Aorta (tissue), 5 donors: ENCODE measurements at regions not wholly inside any gene's neighbourhood (a gene's known extent, or its start where the extent isn't known, plus 50 kb on each side); places are given as distances from the start of the nearest gene placed in this dataset.

Experiments
- ATAC-seq: fragments of 200-7000 bp; cut with Tn5 transposase; one replicate; pipeline ENCODE4 v1.9.1; 2022; ENCODE audit warnings: moderate library complexity; ENCODE audit not compliant: low FRiP score
- DNase-seq, 2 donors: peaks; one replicate each; pipeline ENCODE4 v3.0.0-alpha.2; 2020
- H3K27ac ChIP-seq, 2 donors: one replicate each; pipeline ENCODE4 v1.5.1; 2013; ENCODE audit warnings: low read length in 2 of 2, mild to moderate bottlenecking in 2 of 2, moderate library complexity in 2 of 2, control low read depth in 1 of 2, inconsistent platforms in 1 of 2, low read depth in 1 of 2
- H3K27me3 ChIP-seq, 2 donors: one replicate each; pipeline ENCODE4 v1.6.1; 2013; ENCODE audit warnings: control low read depth in 1 of 2, low read length in 1 of 2, mild to moderate bottlenecking in 1 of 2, moderate library complexity in 1 of 2; ENCODE audit not compliant: insufficient read depth in 2 of 2, control insufficient read depth in 1 of 2
- H3K36me3 ChIP-seq, 2 donors: one replicate each; pipeline ENCODE4 v1.6.1; 2013; ENCODE audit warnings: control low read depth in 1 of 2, low read length in 1 of 2, mild to moderate bottlenecking in 1 of 2; ENCODE audit not compliant: insufficient read depth in 2 of 2, control insufficient read depth in 1 of 2
- H3K4me1 ChIP-seq, 2 donors: one replicate each; pipeline ENCODE4 v1.6.1; 2013; ENCODE audit warnings: low read length in 2 of 2, control low read depth in 1 of 2, mild to moderate bottlenecking in 1 of 2, moderate library complexity in 1 of 2; ENCODE audit not compliant: insufficient read depth in 2 of 2, control insufficient read depth in 1 of 2
- H3K4me3 ChIP-seq, 2 donors: one replicate each; pipeline ENCODE4 v1.5.1; 2013; ENCODE audit warnings: low read length in 2 of 2, control low read depth in 1 of 2, mild to moderate bottlenecking in 1 of 2
- H3K9me3 ChIP-seq: one replicate; pipeline ENCODE4 v1.6.1; 2013; ENCODE audit warnings: mild to moderate bottlenecking, low read length; ENCODE audit not compliant: control insufficient read depth
- WGBS, 2 donors: extraction: QIAGEN DNeasy Blood & Tissue Kit; methylation state at CpG; one replicate each; pipeline ENCODE4 v1.1.7; 2013; 5-methylcytosine and 5-hydroxymethylcytosine counted together
- intact Hi-C, 2 donors: fragments of 100-400 bp; cut with DNase I; formaldehyde crosslinking; loops; one replicate each; pipeline versions ENCODE4 v1.14.2 to v1.15.0; 2022
- donor health status: healthy with polysubstance abuse.
- donor health status: Bipolar disorder and iron deficiency.
- donor health status: DM: no; HTN: no; CAD: no.
- donor health status: DM: no; HTN: no; CAD: no.
- donor health status: DM: yes; HTN: yes; CAD: no.

- Histone ChIP-seq H3K27me3 (no peaks in the 10 kb centered on the region), H3K4me1 (peaks cover 0 to 4% of the 10 kb centered on the region in 2 donors), H3K4me3 (no peak overlapping the region), H3K27ac (no peak overlapping the region), H3K9me3 (no peaks in the 10 kb centered on the region), H3K36me3 (peaks cover 2 to 4% of the 10 kb centered on the region in 2 donors)
- DNase-seq: no peak
- intact Hi-C loops: no loop called here
- no peak for ATAC-seq
- WGBS, 2 donors: 88 to 95% methylated on average over 6 of the region's 6 CpGs
These were observed 243.5 kb upstream of the ROPN1 start for GRCh38 chr3:124235446-124235845.

DNA sequence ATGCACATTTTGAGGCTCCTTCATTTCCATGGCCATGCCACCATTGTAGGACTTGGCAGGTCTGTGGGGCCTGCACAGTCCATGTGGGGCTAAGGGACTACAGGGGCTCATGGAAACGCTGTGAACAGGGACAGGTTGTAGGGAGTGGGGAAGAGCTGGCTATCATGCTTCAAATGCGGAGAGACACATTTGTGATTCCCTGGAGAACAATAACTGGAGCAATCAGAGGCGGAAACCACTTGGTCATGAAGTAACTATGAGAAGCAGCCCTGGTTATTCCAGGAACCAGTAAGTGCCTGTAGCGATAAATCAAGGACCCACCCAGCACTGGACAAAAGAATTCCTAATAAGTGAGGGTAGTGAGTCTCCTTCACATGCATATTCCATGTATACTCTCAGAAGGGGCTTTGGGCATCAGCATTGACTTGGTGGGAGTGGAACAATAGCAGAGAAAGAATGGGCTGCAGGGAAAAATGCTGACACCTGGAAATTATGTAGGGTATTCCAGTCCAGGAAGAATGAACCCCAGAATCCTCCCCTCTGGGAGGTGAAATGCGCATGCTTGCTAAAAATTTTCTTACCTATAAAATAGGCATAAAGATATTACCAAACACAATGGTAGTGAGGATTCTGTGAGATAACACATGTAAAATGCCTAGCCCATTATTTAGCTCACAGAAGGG is 251.4 kb upstream of the ROPN1 start:
- Histone ChIP-seq H3K4me1 (peaks cover 1 to 8% of the 10 kb centered on the region in 2 donors), H3K9me3 (no peaks in the 10 kb centered on the region), H3K36me3 (peaks cover 4 to 6% of the 10 kb centered on the region in 2 donors), H3K4me3 (no peak overlapping the region), H3K27me3 (no peaks in the 10 kb centered on the region), H3K27ac (peak overlapping the region in 1 of 2 donors; percentile 32)
- WGBS, 2 donors: 94 to 97% methylated on average over 5 of the region's 5 CpGs
- DNase-seq (no peak), ATAC-seq (no peak)
- intact Hi-C loops: no loop called here

- DNase-seq: no peak
- peak overlapping the region; percentile 43 to 64 for H3K27ac ChIP-seq
- no peaks in the 10 kb centered on the region for H3K27me3 ChIP-seq
- no peaks in the 10 kb centered on the region for H3K9me3 ChIP-seq
- H3K4me1 ChIP-seq: peaks cover 0 to 12% of the 10 kb centered on the region in 2 donors
- no peak overlapping the region for H3K4me3 ChIP-seq
- peaks cover 0 to 4% of the 10 kb centered on the region in 2 donors for H3K36me3 ChIP-seq
- no peak for ATAC-seq
- intact Hi-C loops: loop anchor here in 1 of 2 donors (5.0 kb wide), 1 partner anchor 36 kb away; no protein-coding TSS in a partner anchor
- WGBS, 2 donors: 0 to 14% methylated on average over 1 of the region's 1 CpG
These were observed 254.5 kb upstream of the ROPN1 start for GRCh38 chr3:124246376-124246775.

DNA sequence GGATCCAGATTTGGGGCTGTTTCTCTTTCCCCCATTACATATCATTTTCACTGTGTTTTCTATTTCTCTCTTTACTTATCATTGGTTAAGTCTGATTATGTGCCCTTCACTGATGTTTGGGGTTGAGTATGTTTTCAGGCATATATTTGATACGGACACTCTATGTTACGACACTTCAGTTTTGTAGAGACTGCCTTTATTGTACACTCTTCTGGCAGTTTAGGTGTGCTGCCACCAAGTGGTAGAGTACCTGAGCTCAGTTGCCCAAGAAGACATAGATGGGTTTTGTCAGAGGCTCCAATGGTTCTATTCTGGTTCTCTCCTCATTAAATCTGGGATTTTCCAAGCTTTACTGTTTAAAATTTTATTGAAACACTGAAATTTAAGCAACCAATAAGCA is 255.0 kb upstream of the ROPN1 start:
- peak overlapping the region; percentile 58 to 70 for H3K27ac ChIP-seq

DNA sequence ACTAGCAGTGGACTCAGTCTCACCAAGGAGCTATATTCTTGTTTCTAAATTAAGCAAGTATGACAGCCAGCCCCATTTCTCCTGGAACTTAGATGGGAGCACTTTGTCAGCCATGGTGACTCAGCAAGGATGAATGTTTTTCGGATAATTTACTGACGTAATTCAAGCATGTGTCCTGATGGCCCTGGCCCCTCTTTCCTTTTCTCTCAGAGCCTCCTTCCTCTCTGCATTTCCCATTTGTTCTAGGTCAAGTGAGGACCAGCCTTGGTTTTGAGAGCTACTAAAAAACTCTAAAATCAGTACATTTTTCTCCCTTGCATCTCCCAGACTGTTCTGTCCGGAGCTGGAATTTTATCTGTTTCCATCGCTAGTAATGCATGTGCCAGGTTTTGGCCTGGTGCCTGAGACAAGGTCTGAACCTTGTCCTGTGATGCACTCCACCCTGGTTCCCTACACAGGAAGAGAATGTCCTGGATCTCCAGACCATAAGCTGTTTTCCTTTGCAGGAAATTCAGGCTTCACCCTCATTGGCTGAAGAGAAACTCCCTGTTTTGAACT is 256.6 kb upstream of the ROPN1 start:
- WGBS, 2 donors: 1 to 2% methylated on average over 4 of the region's 4 CpGs
- intact Hi-C loops: loop anchor here in 1 of 2 donors (5.0 kb wide), 1 partner anchor 34 kb away; no protein-coding TSS in a partner anchor

More for the DNA sequence above, 255.0 kb upstream of the ROPN1 start:
- DNase-seq (no peak), ATAC-seq (no peak)
- Histone ChIP-seq H3K36me3 (peaks cover 0 to 4% of the 10 kb centered on the region in 2 donors), H3K9me3 (no peaks in the 10 kb centered on the region), H3K4me3 (no peak overlapping the region), H3K4me1 (peaks cover 0 to 12% of the 10 kb centered on the region in 2 donors), H3K27me3 (no peaks in the 10 kb centered on the region)
- intact Hi-C loops: loop anchor here in 1 of 2 donors (5.0 kb wide), 1 partner anchor 35 kb away; no protein-coding TSS in a partner anchor
- 80 to 86% methylated on average over 2 of the region's 2 CpGs for WGBS, 2 donors

DNA sequence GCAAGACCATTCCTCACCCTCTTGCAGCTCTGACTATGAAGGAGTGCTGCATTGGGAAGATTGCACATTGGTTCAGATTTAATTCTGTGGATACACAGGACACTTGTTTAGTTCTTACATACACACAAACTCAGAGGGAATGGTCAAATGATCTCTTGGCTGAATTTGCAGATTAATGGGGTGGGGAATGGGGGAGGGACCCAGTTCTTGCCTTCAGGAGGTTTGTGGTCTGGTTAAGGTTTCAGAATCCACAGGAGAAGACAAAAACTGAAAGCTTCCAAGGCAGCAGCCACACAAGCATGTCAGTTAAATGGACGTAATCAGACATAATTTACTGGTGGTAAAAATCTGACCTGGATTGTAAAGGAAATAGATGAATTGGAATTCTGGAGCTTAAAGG is 257.1 kb upstream of the ROPN1 start:
- intact Hi-C loops: loop anchor here in 1 of 2 donors (5.0 kb wide), 1 partner anchor 33 kb away; no protein-coding TSS in a partner anchor
- Histone ChIP-seq H3K36me3 (no peaks in the 10 kb centered on the region), H3K27me3 (no peaks in the 10 kb centered on the region), H3K4me1 (peaks cover 0 to 12% of the 10 kb centered on the region in 2 donors), H3K27ac (peak overlapping the region; percentile 32 to 93), H3K4me3 (no peak overlapping the region), H3K9me3 (no peaks in the 10 kb centered on the region)
- ATAC-seq: no peak
- 86 to 89% methylated on average over 1 of the region's 1 CpG for WGBS, 2 donors
- DNase-seq: no peak

More for the DNA sequence above, 256.6 kb upstream of the ROPN1 start:
- ATAC-seq (peak; percentile 84), DNase-seq (peak in 1 of 2 donors; percentile 62)
- Histone ChIP-seq H3K4me3 (no peak overlapping the region), H3K4me1 (peaks cover 0 to 12% of the 10 kb centered on the region in 2 donors), H3K27ac (peak overlapping the region; percentile 91 to 93), H3K9me3 (no peaks in the 10 kb centered on the region), H3K36me3 (no peaks in the 10 kb centered on the region), H3K27me3 (no peaks in the 10 kb centered on the region)

DNA sequence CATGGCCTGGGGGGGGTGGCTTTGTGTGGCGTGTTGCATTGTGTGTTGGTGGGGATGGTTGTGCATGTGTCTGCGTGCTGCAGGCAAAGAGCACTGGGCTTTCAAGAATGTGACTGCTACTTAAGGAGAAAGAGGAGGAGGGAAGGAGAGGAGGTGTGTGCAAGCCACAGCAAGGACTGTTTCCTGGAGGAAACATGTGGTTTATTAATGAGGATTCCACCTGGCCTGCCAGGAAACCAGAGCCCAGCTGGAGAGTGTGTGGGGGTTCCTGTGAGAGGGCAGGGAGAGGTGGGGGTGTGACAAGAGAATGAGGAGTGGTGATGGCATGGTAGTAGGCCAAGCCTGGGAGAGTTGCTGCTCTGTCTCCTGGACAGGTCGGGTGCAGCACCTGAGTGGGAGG is 258.1 kb upstream of the ROPN1 start:
- no peak overlapping the region for H3K4me3 ChIP-seq
- peak overlapping the region in 1 of 2 donors; percentile 93 for H3K27ac ChIP-seq
- H3K36me3 ChIP-seq: no peaks in the 10 kb centered on the region
- ATAC-seq (no peak), DNase-seq (no peak)
- WGBS, 2 donors: 91 to 97% methylated on average over 3 of the region's 3 CpGs
- no peaks in the 10 kb centered on the region for H3K9me3 ChIP-seq
- no peaks in the 10 kb centered on the region for H3K27me3 ChIP-seq
- intact Hi-C loops: no loop called here
- peaks cover 0 to 12% of the 10 kb centered on the region in 2 donors for H3K4me1 ChIP-seq

- peaks cover 2 to 13% of the 10 kb centered on the region in 2 donors for H3K4me1 ChIP-seq
- ATAC-seq: no peak
- no peak overlapping the region for H3K4me3 ChIP-seq
- no peak for DNase-seq
- intact Hi-C loops: no loop called here
- H3K27ac ChIP-seq: peak overlapping the region in 1 of 2 donors; percentile 52
- 94 to 98% methylated on average over 1 of the region's 1 CpG for WGBS, 2 donors
- no peaks in the 10 kb centered on the region for H3K27me3 ChIP-seq
- no peaks in the 10 kb centered on the region for H3K9me3 ChIP-seq
- H3K36me3 ChIP-seq: peaks cover 0 to 2% of the 10 kb centered on the region in 2 donors
These were observed 264.2 kb upstream of the ROPN1 start for GRCh38 chr3:124256156-124256555.
